Ishikawa (cell line): ENCODE measurements at regions not wholly inside any gene's neighbourhood (a gene's known extent, or its start where the extent isn't known, plus 50 kb on each side); places are given as distances from the start of the nearest gene placed in this dataset.

ENCODE experiments used
- CREB1 ChIP-seq: IDR thresholded peaks from 2 replicates; pipeline ENCODE4 v1.6.1; 2012; ENCODE audit warnings: low read depth
- EP300 ChIP-seq: IDR thresholded peaks from 2 replicates; pipeline ENCODE4 v1.6.1; 2012; ENCODE audit warnings: borderline replicate concordance
- REST ChIP-seq: IDR thresholded peaks from 2 replicates; pipeline ENCODE4 v1.6.1; 2012; ENCODE audit warnings: low read depth, mild to moderate bottlenecking

DNA sequence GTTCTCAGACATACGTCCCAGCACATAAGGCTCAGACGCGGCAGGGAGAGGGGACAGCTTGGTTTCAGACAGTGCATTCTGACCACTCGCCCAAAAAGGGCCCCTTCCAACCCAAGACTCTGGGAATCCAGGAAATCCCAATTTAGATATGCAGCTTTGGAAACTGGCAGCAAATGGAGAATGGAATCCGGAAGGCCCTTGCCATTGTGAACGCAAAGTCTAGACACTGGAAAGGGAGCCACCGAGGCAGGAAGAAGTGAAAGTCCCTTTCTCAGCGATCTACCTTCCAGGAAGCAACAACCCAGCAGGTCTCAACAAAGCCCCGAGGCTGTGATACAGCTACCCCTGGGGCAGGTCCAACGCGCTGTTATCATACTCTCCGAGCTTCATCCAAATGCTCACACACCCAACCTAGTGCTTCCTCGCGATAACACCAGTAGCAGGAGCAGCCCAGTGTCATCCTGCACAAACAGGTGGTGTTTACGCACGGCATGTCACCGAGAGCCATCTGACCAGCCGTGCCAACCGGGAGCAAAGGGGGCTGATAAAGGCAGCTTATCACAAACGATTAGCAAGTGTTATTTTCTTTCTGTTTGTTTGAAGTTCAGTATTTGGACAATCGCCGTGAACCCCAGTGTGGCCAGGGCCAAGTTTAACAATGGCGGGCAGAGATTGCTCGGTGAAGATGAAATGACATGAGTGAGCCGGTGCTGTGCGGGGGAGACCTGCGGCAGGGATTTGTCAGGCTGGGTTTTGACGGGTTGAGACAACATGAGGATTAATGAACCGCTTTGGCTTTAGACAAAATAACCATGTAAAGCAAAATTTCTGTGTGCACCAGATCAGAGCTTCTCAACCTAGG, 240.6 kb downstream of the FOXL1 start:
- no peak for TF ChIP-seq REST
- no peak for TF ChIP-seq EP300
- TF ChIP-seq CREB1 = no peak
